ENCODE measurements at regions not wholly inside any gene's neighbourhood (a gene's known extent, or its start where the extent isn't known, plus 50 kb on each side); places are given as distances from the start of the nearest gene placed in this dataset.
"Not testable (repeated sequence)": the region's sequence is repeated elsewhere in the genome, so short reads cannot be mapped to it uniquely, and the experiment has no call there.

DNA sequence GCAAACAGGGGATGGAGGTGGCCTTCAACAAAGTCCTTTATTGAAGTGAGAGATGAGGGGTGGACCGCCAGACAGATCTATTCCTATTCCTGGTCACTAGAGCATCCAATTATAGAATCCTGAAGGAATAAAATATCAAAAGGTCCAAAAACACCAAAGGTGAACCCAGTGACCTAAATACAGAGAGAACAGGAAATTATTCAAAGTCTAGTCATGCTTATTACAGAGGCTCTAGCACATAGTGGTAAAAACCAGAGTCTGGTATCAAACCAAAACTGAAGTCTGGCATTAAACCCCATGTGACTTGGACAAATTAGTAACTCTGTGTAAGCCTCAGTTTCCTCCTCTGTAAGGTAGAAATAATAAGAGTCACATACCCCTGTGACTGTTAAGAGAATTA, 100.5 kb upstream of the SNX2 start:
- DNase-seq: no peak

- peak; percentile 17 for DNase-seq
These were observed 94.1 kb upstream of the SNX2 start for GRCh38 chr5:122680623-122681350.

- DNase-seq: no peak
These were observed 91.2 kb upstream of the SNX2 start for GRCh38 chr5:122683631-122684030.

GRCh38 chr5:122690266-122690665, 84.6 kb upstream of the SNX2 start:
- no peak for DNase-seq

DNA sequence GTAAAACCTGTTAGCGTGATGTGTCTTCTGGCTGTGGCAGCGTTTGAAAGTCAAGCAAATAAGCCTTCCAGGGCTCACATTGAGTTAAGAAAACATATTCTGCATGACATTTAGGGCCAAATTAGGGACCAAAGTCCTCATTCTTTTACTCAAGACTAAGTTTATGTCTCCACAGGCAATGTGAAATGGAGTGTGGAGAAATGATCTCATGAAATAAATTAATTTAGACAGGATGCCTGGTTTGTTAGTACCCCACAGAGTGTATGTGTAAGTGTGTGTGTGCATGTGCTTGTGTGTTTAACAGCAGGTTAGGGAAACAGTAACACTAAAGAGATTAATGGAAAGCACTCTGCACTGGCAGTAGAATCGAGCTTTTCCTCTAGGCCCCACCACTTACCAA, 82.9 kb upstream of the SNX2 start:
- no peak for DNase-seq

DNA sequence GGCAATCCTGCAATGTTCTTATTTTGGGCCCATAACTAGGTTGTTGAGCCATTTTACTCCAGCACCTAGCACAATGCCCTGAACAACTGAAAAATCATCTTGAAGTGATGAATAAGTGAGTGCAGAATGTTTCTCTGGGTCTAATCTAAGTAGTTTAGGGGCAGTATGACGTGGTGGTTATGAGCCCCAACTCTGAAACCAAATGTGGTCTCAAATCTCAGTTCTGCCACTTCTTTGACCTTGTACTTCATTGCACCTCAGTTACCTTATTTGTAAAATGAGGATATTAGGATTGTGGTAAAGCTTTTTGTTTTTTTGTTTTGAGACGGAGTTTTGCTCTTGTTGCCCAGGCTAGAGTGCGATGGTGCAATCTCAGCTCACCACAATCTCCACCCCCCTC, 80.9 kb upstream of the SNX2 start:
- DNase-seq: no peak

DNA sequence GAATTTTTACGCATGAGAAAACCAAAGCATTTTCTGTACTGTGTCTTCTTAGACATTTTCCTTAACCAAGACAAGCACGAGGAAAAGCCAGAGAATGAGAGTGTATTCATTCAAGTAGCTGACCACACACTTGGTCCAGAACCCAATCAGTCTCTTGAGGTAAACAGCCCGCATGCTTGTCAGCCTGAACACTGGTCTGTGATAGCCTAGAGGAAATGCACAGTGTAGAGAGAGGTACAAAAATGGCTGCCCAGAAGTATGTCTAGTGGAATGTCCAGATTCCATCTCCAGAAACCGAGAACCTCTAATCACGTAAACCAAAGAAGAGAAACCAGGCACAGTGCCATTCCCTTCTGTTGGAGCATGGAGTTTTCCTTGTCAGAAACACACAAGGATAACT, 80.0 kb upstream of the SNX2 start:
- no peak for DNase-seq

GRCh38 chr5:122696735-122697134, 78.1 kb upstream of the SNX2 start:
- DNase-seq: not testable (repeated sequence)

DNA sequence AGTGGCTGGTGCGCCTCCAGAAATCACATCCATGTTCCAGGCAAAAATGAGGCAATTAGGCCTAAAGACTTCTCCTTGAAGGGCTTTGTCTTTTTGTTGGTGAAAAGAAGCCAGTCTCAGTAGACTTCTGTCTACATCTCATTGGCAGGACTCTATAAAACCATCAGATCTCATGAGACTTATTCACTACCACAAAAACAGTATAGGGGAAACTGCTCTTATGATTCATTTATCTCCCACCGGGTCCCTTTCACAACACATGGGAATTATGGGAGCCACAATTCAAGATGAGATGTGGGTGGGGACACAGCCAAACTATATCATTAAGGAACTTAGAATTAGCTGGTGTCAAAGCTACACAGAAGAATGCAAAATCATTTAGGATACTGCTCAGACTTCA, 77.7 kb upstream of the SNX2 start:
- no peak for DNase-seq

DNA sequence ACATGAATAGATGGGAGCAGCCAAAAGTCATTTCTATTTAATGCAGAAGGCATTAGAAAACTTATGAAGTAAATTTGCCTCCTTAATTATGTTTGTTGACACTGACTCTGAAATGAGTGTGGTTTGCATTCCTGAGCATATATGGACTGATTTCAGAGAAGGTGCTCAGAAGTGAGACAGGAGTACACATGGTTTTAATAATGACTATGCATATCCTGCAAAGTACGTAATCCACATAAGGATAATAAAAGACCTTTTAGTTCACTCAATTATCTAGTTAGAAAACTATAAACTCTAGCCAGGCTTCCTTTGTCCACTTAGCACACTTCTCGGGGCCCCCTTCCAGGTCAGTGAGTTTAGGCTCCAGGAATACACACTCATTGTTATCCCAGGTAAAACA, 75.7 kb upstream of the SNX2 start:
- DNase-seq: no peak

DNA sequence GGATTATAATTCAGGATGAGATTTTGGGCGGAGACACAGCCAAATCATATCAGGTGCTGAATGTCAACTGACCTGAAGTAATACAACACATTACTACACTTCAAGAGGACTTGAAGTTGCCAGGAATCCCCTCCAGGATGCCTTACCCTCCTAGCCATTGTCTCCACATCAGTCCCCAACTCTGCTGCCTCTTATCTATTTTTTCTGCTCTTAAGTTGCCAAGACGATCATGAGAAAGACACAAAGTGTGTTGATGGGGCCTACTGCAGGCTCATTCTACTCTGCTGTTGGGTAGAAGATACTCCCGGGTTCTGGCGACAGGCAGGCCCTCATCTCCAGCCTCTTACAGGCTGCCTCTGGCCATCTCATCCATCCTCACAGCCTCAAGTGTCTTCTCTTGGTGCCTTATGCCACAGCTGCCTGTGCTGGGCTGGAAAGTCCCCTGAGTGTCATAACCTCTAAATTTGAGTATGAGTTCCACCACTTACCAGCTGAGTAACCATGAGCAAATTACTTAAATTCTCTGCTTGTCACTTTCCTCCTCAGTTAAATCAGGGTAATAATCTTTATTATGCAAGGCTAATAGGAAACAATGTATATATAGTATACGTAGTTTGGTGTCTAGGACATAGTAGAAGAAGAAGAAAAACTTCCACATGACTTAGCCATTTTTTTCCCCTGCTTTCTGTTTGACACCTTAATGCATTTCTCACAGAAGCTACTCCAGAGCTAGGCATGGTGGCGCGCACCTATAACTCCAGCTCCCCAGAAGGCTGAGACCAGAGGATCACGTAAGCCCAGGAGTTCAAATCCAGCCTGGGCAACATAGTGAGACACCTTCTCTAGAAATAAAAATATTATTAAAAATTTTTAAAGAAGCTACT, 73.0 kb upstream of the SNX2 start:
- no peak for DNase-seq

DNA sequence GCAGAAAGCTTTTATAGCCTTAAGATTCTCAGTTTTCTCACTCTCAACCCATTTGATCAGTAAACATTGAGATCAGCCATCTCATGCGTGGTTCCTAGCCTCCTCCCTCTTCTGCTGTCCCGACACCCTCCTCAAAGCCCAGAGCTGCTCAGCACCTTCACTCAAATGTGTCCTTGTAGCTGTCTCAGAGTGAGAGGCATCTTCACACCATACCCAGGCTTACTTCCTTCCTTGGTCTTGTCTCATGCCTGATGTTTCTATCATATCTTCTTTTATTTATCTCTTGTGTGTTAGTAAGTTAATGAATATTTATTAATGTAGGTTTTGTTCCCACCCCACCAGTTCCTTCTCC, 72.4 kb upstream of the SNX2 start:
- DNase-seq: no peak

DNA sequence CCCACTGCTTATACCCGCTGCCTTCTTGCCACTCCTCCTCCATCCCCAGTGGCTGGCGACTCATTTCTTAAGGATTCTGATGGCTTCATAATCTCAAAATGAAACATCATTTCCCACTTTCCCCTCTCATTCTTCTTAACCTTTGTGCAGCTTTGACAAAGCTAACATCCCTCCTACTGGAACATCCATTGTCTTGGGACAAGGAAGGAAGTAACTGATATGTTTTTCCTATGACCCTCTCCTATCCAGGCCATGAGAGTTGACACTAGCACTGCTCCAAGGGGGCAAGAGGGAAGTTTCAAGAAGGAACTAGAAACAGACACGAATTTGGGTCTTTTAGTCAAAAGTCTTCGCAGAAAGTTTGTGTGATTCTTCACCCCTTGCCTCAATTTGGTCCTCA, 71.7 kb upstream of the SNX2 start:
- DNase-seq: no peak

DNA sequence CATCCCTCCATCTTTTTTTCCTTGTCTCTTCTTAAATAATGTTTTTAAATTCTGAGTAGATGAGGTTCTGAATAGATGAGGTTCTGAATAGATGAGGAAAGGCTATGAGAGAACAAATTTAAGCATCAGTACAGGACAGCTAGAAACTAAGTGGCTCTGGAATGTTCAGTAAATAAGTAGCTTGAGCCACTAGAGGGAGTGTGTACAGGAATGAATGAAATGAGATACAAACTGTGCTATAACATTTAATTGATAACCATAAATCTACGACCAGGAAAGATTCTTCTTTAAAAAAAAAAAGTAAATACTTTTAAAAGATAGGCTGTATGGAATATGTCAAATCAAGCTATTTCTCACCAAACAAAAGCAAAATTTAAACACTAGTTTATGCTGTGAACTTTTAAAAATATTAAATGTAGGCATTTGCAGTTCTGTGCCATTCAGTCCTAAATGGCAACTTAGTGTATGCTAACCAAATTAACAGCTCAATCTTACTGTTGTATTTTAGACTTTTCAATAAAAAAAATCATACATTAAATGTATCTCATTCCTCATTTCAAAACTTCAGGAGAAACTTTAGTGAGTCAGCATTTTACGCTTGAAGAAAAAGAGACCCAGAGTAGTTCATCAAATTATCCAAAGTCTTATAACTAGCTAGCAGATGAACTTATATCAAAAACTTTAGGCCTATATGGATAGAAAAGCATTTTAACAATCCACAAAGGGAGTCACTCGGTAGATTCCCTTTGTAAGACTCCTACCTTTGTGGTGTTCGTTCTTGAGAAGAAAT, 70.4 kb upstream of the SNX2 start:
- no peak for DNase-seq

DNA sequence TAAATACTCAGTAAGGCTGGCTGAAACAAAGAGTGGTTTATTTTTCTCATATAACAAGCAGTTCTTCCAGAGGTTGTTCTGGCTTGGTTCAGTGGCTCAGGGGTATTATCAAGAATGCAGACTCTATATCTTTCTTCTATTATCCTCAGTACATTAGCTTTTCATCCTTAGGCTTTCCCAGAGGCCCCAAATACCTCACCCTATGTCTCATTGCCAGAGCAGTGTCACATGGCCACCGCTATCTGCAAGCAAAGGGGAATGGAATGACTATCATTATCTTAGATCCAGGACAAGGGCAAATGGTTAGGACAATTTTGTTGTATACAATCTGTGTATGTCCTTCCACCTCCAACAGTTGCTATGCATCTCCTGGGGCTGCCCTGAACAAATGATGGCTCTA, 69.0 kb upstream of the SNX2 start:
- no peak for DNase-seq

DNA sequence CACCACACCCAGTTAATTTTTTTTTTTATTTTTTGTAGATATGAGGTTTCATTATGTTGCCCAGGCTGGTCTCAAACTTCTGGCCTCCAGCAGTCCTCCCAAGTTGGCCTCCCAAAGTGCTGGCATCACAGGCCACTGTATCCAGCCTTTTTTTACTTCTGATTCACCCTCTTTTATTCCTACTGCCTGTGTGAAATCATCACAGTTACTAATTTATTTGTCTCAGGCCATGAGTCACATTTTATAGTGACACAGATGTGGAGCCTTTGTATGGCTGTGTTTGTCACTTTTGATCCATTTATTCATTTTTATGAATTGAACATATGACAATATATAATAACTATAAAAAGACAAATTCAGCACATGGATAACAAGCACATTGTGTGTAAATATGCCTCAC, 67.1 kb upstream of the SNX2 start:
- no peak for DNase-seq

DNA sequence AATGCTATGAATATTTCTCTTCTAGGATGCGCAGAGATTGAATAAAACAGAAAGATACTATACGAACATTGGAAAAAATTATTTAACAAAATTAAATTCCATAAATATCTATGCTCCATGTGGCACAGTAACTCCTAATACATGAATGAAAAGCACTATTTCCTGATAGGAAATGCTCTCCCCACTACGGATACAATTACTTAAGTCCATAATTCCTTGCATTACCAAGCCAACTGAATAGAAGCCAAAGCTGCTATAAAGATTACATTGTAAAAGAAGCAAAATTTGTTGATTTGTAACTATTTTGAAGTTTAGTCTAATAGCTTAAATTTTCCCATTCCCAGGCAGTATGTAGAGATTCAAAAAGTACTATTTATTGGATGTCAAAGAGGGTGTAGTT, 61.8 kb upstream of the SNX2 start:
- DNase-seq: no peak

DNA sequence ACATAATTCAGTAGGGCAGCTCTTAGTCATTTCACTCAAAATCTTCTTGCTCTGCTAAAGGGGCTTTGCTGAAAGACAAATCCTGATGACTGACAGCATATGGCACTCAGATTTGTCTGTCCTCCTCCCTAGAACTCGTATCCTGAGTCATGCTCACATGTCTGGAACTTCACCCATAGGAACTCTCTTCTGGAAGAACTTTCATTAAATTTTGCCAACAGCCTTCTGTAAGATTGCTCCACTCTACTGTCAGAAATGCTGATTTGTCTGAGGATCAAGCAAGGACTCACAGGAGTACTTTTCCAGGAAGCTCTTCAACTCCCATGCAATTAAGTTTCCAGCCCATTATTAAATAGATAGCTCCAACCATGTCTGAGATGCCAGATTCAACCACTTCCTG, 59.8 kb upstream of the SNX2 start:
- DNase-seq: no peak

- DNase-seq: no peak
These were observed 56.3 kb upstream of the SNX2 start for GRCh38 chr5:122718611-122719010.

DNA sequence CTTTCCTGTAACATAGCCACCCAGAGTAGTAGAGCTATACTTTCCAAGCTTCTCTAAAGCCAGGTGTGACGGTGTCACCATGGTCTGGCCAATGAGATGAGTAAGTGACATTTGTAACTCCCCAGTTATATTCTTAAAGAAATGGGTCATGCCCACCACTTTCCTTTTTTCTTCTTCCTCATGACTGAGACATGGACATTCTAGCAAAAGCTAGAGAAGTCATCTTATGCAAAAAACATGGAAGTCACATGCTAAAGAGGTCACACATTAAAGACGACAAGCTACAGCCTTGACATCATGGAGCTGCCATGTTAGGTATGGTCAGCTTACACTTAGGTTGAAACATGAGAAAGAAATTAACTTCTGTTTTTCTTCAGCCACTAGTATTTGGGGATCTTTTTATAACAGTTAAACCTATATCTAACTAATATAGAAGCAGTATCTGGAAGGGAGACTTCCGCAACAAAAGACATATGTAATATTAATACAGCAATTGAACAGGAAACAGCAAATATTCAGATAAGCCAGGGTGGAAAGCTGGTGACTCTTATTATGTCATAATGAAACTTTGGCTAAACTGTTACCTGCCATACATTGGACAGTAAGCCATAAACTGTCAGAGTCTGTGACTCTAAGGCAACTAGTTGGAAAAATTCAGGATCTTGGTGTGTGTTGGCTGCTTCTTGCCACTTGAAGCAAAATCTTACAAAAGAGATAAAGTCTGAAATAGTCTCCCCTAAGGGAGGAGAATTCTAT, 54.7 kb upstream of the SNX2 start:
- DNase-seq: no peak

- no peak for DNase-seq
These were observed 53.8 kb upstream of the SNX2 start for GRCh38 chr5:122721127-122721526.

GRCh38 chr5:122722341-122722740, 52.5 kb upstream of the SNX2 start:
- no peak for DNase-seq
